HepG2 (cell line): ENCODE measurements at regions not wholly inside any gene's neighbourhood (a gene's known extent, or its start where the extent isn't known, plus 50 kb on each side); places are given as distances from the start of the nearest gene placed in this dataset.

Source experiments
- CTCF ChIP-seq: sonication (generic); formaldehyde crosslinking; IDR thresholded peaks from 2 replicates; pipeline ENCODE4 v1.5.0; 2020; ENCODE audit warnings: mild to moderate bottlenecking, missing genetic modification reagents, moderate library complexity
- GZF1 ChIP-seq: sonication (generic); formaldehyde crosslinking; IDR thresholded peaks from 2 replicates; pipeline ENCODE4 v1.5.1; 2020; ENCODE audit warnings: mild to moderate bottlenecking, missing genetic modification reagents
- POLR2AphosphoS2 ChIP-seq: IDR thresholded peaks from 2 replicates; pipeline ENCODE4 v1.6.1; 2011; ENCODE audit warnings: low read depth, low read length, improper control_type of control experiment
- REST ChIP-seq, 2 experiments: IDR thresholded peaks; 2 replicates each; pipeline ENCODE4 v1.6.1; 2011 to 2012; ENCODE audit warnings: low read length in 2 of 2, borderline replicate concordance in 1 of 2, low read depth in 1 of 2, mild to moderate bottlenecking in 1 of 2, moderate library complexity in 1 of 2
- RNF219 ChIP-seq: sonication (generic); formaldehyde crosslinking; IDR thresholded peaks from 2 replicates; pipeline ENCODE4 v1.5.0; 2020; ENCODE audit warnings: mild to moderate bottlenecking, missing genetic modification reagents
- TRIM24 ChIP-seq: sonication (generic); formaldehyde crosslinking; IDR thresholded peaks from 2 replicates; pipeline ENCODE4 v1.8.0; 2022; ENCODE audit warnings: mild to moderate bottlenecking, missing genetic modification reagents
- ZMYM2 ChIP-seq: sonication (generic); formaldehyde crosslinking; IDR thresholded peaks from 2 replicates; pipeline ENCODE4 v1.8.0; 2022; ENCODE audit warnings: mild to moderate bottlenecking, missing genetic modification reagents
- ZNF207 ChIP-seq: fragments of 450-650 bp; IDR thresholded peaks from 2 replicates; pipeline ENCODE4 v1.6.1; 2016; ENCODE audit warnings: antibody characterized with exemption, borderline replicate concordance
- ZNF414 ChIP-seq: sonication (generic); formaldehyde crosslinking; IDR thresholded peaks from 2 replicates; pipeline ENCODE4 v1.5.0; 2020; ENCODE audit warnings: missing genetic modification reagents
- ZNF629 ChIP-seq: sonication (generic); formaldehyde crosslinking; conservative IDR thresholded peaks from 2 replicates; pipeline ENCODE4 v1.5.0; 2020; ENCODE audit warnings: missing genetic modification reagents
- ZNF652 ChIP-seq: IDR thresholded peaks from 2 replicates; pipeline ENCODE4 v1.6.1; 2016; ENCODE audit warnings: low read depth, borderline replicate concordance
- TF ChIP-seq, protein P1 (sequence below): sonication (generic); IDR thresholded peaks from 2 replicates; pipeline ENCODE4 v1.6.1; 2016; ENCODE audit warnings: low read depth, borderline replicate concordance

DNA sequence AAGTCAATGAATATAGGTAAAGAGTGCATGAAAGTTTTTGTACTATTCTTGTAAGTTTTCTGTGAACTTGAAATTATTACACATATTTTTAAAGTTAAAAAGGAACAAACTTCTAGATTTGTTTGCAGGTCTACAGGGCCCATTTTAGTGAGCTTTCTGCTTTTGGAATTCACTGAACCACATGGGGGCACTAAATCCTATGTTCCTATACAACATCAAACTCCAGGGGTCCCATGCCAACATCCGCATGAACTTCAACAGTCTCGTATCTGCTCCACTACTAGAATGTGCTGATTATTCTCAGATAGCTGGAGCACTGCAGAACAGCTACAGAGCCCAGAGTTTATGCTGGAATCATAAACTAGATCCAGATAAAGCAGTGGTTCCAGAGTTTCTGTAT is 347.9 kb upstream of the SPTLC3 start:
- no peak for TF ChIP-seq RNF219 (CRISPR knock-in tag)
- no peak; the same call in 1 of the 2 replicates for TF ChIP-seq CTCF
- no peak for TF ChIP-seq ZNF652
- TF ChIP-seq REST (IDR thresholded peaks at IDR 0.05; ENCODE audit: borderline replicate concordance in 1 of 2, low read depth in 1 of 2, low read length in 2 of 2) = no peak
- TF ChIP-seq, protein P1, sequence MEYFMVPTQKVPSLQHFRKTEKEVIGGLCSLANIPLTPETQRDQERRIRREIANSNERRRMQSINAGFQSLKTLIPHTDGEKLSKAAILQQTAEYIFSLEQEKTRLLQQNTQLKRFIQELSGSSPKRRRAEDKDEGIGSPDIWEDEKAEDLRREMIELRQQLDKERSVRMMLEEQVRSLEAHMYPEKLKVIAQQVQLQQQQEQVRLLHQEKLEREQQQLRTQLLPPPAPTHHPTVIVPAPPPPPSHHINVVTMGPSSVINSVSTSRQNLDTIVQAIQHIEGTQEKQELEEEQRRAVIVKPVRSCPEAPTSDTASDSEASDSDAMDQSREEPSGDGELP = no peak
- TF ChIP-seq TRIM24 = no peak
- TF ChIP-seq ZMYM2 (CRISPR knock-in tag) = no peak
- no peak for TF ChIP-seq POLR2AphosphoS2
- no peak for TF ChIP-seq GZF1 (CRISPR knock-in tag)
- TF ChIP-seq ZNF207 = no peak
- no peak for TF ChIP-seq ZNF629
- TF ChIP-seq ZNF414 = no peak
